NCI-H774 (cell line): ENCODE measurements at regions not wholly inside any gene's neighbourhood (a gene's known extent, or its start where the extent isn't known, plus 50 kb on each side); places are given as distances from the start of the nearest gene placed in this dataset.

Source experiments
- DNase-seq: peaks from one replicate; lab custom pipeline; 2025; lab: John Stamatoyannopoulos, UW

DNA sequence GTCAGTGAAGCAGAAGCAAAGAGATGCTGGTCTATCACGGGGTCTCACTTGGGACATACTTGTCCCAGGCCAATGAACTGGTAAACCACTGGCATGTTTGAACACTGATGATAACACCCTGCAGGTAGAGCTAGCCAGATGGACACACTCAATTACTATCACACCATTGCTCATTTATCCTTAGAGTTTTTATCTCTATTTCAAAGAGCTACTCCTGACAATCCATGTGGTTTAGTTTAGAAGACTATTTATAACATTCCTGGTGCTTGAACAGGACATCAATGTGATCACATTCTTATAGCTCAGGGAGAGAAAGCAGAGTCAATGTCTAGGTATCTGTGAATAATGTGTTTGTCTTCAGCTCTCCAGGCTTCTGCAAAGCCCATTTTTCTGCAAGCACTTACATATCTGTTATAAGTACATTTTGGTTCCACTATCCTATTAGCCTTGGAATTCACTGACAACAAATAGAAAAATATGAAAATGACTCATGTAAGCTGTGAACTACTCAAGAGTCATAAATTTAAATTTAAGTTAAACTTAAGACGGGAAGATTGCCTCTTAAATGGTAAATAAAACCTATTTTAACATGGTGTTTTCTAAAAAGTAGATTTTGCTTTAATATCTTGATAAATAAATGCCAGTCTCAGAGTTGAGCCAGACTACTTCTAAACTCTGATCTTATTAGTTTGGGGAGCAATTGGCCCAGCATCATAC, 106.7 kb upstream of the MBL2 start:
- DNase-seq: no peak

DNA sequence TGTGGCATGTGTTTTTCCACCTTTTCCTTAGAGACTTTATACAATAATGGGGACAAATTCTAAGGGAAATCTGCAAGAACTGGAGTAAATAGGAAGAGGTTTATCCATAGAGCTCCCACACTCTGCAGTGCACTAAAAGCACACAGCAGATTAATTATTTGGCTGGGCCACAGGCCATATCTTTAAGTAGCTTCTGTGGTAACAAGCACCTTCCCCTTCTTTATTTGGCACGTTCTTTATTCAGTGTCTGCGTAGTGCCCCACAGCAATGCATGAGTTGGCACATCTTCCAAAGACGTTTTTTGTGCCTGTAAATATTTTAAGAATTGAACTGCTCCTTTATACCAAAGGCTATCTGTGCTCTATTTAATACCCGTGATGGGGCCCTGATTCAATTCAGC, 104.9 kb upstream of the MBL2 start:
- DNase-seq: no peak

DNA sequence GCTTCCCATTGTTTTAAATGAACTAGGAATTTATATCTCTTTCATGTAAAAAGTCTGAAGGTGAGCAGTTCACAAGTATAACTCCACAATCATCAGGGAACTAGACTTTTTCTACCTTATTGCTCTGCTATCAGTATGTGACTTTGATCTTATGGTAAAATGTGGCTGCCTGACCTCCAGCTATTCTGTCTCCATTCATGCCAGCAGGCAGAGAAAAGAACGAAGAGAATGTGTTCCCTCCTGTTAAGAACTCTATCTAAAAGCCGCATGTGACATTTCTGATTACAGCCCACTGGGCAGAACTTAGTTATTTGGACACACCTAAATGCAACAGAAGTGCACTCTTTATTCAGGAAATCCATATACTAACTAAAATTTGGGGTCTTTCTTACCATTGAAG, 102.8 kb upstream of the MBL2 start:
- DNase-seq: no peak

DNA sequence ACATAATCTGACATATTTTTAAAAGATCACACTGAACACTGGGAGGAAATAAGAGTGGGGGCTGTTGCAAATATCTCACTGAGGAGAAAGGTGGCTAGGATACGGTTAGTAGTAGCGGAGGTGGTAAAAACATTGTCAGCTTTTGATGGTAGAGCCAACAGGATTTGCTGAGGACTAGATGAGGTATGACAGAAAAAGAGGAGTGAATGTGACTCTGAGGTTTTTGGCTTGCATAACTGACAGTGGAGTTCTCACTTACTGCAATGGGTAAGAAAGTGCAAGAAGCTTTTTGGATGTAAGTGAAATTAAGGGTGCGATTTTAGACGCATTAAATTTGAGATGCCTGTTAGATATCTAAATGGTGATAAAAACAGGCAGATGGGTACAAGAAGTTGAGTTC, 102.0 kb upstream of the MBL2 start:
- no peak for DNase-seq

DNA sequence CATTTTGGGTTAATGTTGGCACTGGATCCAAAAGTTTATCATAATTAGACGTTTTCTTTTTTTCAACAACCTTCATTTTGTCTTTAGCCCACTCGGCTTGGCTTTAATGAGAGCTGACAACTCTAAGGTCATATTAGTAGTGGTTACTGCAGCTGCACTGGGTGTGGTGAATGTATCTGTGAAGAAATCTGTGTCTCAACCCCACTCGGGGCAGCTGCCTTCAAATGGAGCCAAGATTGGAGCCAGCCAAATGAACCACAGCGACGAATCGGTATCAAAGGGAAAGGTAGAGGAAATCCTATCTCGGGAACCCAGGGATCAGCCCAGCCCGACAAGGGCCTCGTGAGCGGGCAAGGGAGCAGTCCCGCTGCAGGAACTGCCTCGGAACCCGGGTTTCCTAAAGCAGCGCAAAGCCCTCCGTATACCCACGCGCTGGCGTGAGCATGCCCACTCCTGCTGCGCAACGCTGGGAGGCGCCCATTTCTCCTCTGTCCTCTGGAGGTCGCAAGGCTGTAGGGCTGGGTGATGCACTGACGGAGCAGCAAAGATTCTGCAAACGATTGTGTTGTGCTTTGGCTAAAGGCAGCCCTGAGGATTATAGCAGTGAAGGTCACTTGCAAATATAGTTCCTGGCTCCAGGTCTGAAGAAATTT, 98.7 kb upstream of the MBL2 start:
- no peak for DNase-seq

DNA sequence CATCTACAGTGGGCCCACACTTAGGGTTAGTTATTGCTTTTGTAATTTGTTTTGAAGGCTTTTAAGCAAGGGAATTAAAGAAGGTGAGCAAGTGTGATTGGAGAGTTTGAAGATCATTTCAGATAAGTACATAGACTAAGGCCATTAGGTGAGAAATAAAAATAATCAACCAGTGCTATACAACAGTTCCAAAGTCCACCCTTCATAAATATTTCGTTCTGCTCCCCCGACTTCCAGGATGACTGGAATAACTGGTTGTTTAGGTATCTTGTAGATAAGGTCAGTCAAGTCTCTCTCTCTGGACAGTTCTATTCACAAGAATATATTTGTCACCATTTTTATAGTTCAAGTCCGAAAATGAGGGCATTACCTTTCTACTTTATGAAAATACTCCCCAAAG, 98.0 kb upstream of the MBL2 start:
- DNase-seq: no peak

DNA sequence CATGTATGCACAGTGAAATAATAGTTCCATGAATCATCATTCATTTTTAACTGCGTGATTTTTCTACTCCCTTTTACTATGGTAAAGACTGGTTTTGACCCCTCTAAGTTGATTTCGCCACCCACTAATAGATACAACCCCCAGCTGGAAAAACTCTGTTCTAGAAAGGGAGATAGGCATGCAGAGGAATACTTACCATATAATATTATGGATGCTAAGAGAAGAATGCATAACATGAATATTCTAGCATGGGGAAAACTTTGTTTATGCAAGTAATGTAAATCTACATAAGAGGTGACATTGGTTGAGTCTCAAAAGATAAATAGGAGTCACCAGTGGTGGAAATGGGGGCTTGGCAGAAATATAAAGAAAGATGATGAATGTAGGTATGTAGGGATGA, 97.3 kb upstream of the MBL2 start:
- no peak for DNase-seq

DNA sequence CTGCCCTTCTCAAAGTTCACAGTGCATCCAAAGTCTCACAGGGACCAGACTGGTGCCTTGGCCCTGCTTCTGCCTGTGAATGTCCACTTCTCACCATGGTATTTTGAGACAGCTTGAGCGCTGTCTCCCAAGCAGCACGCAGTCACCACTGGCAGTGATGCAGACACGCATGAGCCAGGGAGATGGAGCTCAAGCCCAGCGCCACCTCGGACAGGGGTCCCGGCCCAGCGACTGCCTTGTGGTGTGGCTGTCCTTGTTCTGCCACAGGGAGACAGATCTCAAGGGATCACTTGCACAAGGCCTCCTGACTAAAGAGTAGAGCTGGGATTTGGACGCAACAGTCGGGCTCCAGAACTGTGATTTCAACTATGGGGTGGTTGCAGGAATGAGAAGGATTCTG, 92.6 kb upstream of the MBL2 start:
- no peak for DNase-seq

DNA sequence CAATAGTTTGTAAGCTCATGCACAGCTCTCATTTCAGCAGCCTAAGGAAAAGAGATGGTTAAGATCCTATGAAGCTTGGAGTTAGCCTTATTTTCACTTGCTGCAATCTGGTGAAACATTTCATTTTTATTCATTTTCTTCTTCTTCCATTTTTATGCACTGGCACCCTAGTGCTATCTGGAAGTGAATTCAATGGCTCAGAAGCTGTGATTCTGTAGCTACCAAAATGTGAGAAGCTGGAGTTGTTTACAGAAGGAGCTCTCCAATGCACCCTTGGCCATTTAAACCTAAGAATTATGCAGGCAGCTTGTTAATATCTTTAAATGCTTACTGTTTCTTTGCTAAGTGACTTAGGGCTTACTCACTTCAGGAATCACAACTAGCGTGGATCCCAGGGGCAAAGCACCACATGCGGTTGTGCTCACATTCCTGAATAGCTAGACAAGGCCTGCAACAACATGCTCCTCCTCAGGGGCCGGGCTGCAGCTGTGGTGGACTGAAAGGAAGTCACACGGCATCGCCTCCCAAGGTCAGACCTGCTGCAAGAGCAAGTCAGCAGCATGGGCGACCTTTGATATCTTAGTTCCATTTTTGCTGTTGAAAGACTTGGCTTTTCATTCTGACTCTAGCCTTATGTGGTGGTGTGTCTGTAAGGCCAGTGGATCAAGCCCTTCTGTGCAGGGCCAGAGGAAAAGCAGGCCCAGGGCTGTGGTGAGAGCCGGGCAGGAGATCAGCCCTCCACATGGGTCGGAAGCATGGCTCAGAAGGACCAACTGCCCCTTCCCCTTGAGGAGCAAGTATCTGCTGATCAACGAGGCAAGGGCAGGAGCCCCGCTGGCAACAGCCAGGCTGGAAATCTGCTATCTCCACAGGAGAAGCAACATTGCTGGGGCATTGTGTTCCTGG, 91.9 kb upstream of the MBL2 start:
- no peak for DNase-seq

DNA sequence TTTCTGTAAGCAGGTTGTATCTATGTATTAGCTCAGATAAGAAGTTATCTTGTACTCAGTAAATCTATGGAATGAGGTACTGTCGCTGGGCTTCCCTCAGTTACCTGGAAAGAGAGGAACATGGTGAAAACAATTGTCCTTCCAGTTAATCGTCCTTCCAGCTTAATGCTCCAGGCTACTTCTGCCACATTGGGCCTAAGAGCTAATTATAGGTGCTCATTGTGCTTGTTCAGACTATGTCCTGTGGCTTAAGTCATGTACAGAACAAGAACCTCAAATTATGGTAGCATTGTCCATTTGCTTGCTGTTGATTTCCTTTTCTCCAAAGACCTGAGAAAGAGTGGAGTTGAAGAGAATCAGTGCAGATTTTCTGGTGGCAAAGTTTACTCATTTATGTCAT, 86.1 kb upstream of the MBL2 start:
- no peak for DNase-seq

DNA sequence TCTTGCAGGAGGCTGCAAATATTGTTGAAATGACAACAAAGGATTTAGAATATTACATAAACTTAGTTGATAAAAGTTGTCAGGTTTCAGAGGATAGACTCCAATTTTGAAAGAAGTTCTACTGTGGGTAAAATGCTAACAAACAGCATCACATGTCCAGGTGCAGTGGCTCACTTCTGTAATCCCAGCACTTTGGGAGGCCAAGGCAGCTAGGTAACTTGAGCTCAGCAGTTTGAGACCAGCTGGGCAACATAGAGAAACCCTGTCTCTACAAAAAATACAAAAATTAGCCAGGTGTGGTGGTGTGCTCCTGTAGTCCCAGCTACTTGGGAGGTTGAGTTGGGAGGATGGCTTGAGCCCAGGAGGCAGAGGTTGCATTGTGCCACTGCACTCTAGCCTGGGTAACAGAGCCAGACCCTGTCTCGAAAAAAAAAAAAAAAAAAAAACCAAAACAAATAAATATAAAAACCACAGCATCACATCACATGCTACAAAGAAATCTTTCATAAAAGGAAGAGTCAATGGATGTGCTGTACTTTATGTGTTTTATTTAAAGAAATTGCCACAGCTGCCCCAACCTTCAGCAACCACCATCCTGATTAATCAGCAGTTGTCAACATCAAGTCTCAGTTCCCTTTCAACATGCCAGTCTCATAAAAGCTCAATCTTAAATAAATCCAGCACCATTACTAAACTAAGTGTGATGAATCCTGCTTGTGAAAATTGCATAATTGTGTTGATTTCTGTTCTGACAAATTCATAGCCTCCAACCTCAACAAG, 83.2 kb upstream of the MBL2 start:
- DNase-seq: no peak

DNA sequence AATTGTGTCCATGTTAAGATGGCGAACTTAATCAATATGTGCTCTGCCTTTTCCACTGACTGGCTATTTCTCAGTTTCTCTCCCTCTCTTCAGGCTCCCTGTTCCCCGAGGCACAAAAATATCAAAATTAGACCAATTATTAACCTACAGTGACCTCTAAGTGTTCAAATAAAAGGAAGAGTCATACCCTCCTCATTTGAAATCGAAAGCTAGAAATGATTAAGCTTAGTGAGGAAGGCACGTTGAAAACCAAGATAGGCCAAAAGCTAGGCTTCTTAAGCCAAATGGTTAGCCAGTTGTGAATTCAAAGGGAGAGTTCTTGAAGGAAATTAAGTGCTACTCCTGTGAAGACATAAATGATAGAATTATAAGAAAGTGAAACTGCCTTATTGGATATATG, 81.1 kb upstream of the MBL2 start:
- DNase-seq: no peak

DNA sequence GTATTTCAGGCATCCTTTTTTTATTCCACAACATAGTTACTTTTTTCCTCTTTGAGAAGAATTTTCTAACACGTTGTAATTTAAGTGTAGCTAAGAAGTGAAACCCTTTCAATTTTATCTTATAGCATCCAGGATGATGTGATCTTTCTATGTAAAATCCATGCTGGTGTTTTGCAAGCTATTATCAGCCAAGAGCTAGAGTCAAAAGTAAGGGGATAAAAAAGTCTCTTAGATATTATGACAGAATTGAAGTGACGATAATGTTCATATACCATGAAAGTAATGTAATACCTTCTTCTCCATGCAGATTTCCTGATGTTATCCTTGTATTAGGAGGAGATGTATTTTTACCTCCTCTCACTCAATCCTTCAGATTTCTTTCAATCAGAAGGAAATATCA, 64.2 kb upstream of the MBL2 start:
- no peak for DNase-seq
